ENCODE measurements at regions not wholly inside any gene's neighbourhood (a gene's known extent, or its start where the extent isn't known, plus 50 kb on each side); places are given as distances from the start of the nearest gene placed in this dataset.
A peak's percentile ranks its signal among the peaks of the same experiment; 100 is the strongest.

DNA sequence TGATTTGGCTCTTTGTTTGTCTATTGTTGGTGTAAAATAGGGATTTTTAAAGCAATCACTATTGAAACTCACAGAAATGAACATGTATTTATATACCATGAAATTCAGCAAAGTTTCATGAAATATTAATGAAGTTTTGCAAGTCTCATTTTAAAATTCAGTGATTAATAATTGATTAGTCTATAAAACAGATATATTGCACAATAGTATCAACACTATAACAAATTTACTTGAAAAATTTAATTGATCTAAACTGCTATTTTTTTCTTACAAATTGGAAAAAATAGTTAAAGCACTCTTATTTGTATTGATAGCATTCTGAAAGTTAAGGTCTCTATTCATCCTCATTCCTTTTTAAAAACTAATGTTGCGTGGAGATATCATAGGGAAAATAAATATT lies 121.0 kb upstream of the PCDH9 start:
- H3K9ac ChIP-seq (ENCODE audit: low read length), result no peak overlapping the region
- H3K9me3 ChIP-seq (ENCODE audit: low read length), result no peaks in the 10 kb centered on the region
- no peaks in the 10 kb centered on the region for H4K20me1 ChIP-seq (ENCODE audit: low read length)
- no peaks in the 10 kb centered on the region for H3F3A ChIP-seq (ENCODE audit: low read length, unreplicated experiment)
- POLR2A ChIA-PET (ENCODE audit: unreplicated experiment), result no interaction called here
- no peak for DNase-seq
- no peak for TF ChIP-seq EZH2phosphoT487 (IDR thresholded peaks at IDR 0.05; ENCODE audit: borderline replicate concordance, low read length)
- no peak overlapping the region for H3K4me3 ChIP-seq (ENCODE audit: low read length)
- no peaks in the 10 kb centered on the region for H3K79me2 ChIP-seq (ENCODE audit: low read length)
- BruUV-seq (replicated peaks), result no TSS peak
- no peak overlapping the region for H3K27ac ChIP-seq (ENCODE audit: low read length)
- no peak for ATAC-seq
- intact Hi-C loops (cut with micrococcal nuclease), result no loop called here
- no peak overlapping the region for H2AFZ ChIP-seq (ENCODE audit: low read length)
- H3K4me1 ChIP-seq (ENCODE audit: insufficient read depth, low read length), result no peaks in the 10 kb centered on the region
- no peaks in the 10 kb centered on the region for H3K27me3 ChIP-seq (ENCODE audit: low read length)
- no peaks in the 10 kb centered on the region for H3K36me3 ChIP-seq (ENCODE audit: low read depth, low read length)
- CTCF ChIA-PET, result no interaction called here
- no peaks in the 10 kb centered on the region for H3K9me2 ChIP-seq (replicated peaks; ENCODE audit: low read length)
- H3K4me2 ChIP-seq (ENCODE audit: low read length), result no peak overlapping the region

DNA sequence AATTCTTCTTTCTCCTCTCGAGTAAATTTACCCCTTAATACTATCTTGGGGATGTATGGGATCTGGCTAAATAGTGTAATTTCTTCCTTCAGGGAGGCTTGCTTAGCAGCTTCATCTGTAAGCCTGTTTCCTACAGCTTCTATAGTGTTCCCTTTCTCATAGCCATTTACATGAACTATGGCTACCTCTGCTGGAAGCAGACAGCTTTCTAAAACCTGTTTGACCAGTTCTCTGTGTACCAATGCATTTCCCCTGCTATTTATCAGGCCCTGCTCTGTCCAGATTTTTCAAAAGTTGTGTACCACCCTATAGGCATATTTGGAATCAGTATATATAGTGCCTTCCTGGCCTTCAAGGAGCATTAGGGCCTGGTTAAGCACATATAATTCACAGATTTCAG lies 113.6 kb upstream of the PCDH9 start:
- H2AFZ ChIP-seq (ENCODE audit: low read length), result no peak overlapping the region
- no peaks in the 10 kb centered on the region for H3K9me2 ChIP-seq (replicated peaks; ENCODE audit: low read length)
- intact Hi-C loops (cut with micrococcal nuclease), result no loop called here
- ChIA-PET CTCF (no interaction called here), POLR2A (ENCODE audit: unreplicated experiment) (no interaction called here)
- no peaks in the 10 kb centered on the region for H3K79me2 ChIP-seq (ENCODE audit: low read length)
- no peak overlapping the region for H3K4me3 ChIP-seq (ENCODE audit: low read length)
- no peaks in the 10 kb centered on the region for H3F3A ChIP-seq (ENCODE audit: low read length, unreplicated experiment)
- no TSS peak for BruUV-seq (replicated peaks)
- no peak overlapping the region for H3K4me2 ChIP-seq (ENCODE audit: low read length)
- H3K27ac ChIP-seq (ENCODE audit: low read length), result no peak overlapping the region
- H3K9ac ChIP-seq (ENCODE audit: low read length), result no peak overlapping the region
- no peaks in the 10 kb centered on the region for H3K36me3 ChIP-seq (ENCODE audit: low read depth, low read length)
- no peaks in the 10 kb centered on the region for H4K20me1 ChIP-seq (ENCODE audit: low read length)
- H3K9me3 ChIP-seq (ENCODE audit: low read length), result no peaks in the 10 kb centered on the region
- no peaks in the 10 kb centered on the region for H3K27me3 ChIP-seq (ENCODE audit: low read length)
- DNase-seq, result peak; percentile 57
- H3K4me1 ChIP-seq (ENCODE audit: insufficient read depth, low read length), result no peaks in the 10 kb centered on the region
- ATAC-seq, result peak; percentile 53
- TF ChIP-seq, protein P1, sequence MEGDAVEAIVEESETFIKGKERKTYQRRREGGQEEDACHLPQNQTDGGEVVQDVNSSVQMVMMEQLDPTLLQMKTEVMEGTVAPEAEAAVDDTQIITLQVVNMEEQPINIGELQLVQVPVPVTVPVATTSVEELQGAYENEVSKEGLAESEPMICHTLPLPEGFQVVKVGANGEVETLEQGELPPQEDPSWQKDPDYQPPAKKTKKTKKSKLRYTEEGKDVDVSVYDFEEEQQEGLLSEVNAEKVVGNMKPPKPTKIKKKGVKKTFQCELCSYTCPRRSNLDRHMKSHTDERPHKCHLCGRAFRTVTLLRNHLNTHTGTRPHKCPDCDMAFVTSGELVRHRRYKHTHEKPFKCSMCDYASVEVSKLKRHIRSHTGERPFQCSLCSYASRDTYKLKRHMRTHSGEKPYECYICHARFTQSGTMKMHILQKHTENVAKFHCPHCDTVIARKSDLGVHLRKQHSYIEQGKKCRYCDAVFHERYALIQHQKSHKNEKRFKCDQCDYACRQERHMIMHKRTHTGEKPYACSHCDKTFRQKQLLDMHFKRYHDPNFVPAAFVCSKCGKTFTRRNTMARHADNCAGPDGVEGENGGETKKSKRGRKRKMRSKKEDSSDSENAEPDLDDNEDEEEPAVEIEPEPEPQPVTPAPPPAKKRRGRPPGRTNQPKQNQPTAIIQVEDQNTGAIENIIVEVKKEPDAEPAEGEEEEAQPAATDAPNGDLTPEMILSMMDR (conservative IDR thresholded peaks at IDR 0.05; ENCODE audit: low read depth, low read length), result no peak
- TF ChIP-seq EZH2 (IDR thresholded peaks at IDR 0.05; ENCODE audit: low read length, unreplicated experiment) (no peak), EZH2phosphoT487 (IDR thresholded peaks at IDR 0.05; ENCODE audit: borderline replicate concordance, low read length) (no peak)

DNA sequence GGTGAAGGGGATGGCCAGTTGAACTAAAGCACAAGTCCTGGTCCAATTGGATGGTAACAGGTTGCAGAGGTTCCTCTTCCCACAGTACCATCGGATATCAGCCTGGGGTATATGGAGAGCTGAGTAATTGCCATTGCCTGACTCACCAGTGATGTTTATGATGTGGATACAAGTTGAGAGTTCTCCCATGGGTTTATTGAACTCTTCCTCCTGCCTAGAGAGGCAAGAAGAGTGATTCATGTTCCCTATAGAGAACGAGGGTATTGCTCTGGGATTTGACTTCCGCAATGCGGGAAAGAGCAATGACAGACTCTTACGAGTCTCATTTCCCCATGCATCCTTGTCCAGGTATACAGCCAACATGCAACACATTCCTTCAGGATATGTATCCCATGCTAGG lies 111.3 kb upstream of the PCDH9 start:
- Histone ChIP-seq H3K4me3 (ENCODE audit: low read length) (no peak overlapping the region), H3K4me2 (ENCODE audit: low read length) (no peak overlapping the region), H3K9me2 (replicated peaks; ENCODE audit: low read length) (no peaks in the 10 kb centered on the region), H3K9ac (ENCODE audit: low read length) (no peak overlapping the region), H3F3A (ENCODE audit: low read length, unreplicated experiment) (no peaks in the 10 kb centered on the region), H3K9me3 (ENCODE audit: low read length) (no peaks in the 10 kb centered on the region), H3K27me3 (ENCODE audit: low read length) (no peaks in the 10 kb centered on the region), H4K20me1 (ENCODE audit: low read length) (no peaks in the 10 kb centered on the region), H3K79me2 (ENCODE audit: low read length) (no peaks in the 10 kb centered on the region), H3K27ac (ENCODE audit: low read length) (no peak overlapping the region), H3K4me1 (ENCODE audit: insufficient read depth, low read length) (no peaks in the 10 kb centered on the region), H3K36me3 (ENCODE audit: low read depth, low read length) (no peaks in the 10 kb centered on the region), H2AFZ (ENCODE audit: low read length) (no peak overlapping the region)
- DNase-seq, result peak; percentile 2
- CTCF ChIA-PET, result interaction anchor here (0.6 kb wide), 1 partner anchor 1586 kb away, joined by 8 read pairs; no protein-coding TSS in a partner anchor
- no peak for ATAC-seq
- POLR2A ChIA-PET (ENCODE audit: unreplicated experiment), result no interaction called here
- no peak for TF ChIP-seq EZH2phosphoT487 (IDR thresholded peaks at IDR 0.05; ENCODE audit: borderline replicate concordance, low read length)
- intact Hi-C loops (cut with micrococcal nuclease), result no loop called here
- no TSS peak for BruUV-seq (replicated peaks)

GRCh38 chr13:67330149-67330548 lies 100.0 kb upstream of the PCDH9 start:
- Histone ChIP-seq H3K27me3 (ENCODE audit: low read length) (no peaks in the 10 kb centered on the region), H3K9me3 (ENCODE audit: low read length) (no peaks in the 10 kb centered on the region), H3K27ac (ENCODE audit: low read length) (no peak overlapping the region), H3K9me2 (replicated peaks; ENCODE audit: low read length) (no peaks in the 10 kb centered on the region), H4K20me1 (ENCODE audit: low read length) (no peaks in the 10 kb centered on the region), H3K9ac (ENCODE audit: low read length) (no peak overlapping the region), H3K36me3 (ENCODE audit: low read depth, low read length) (no peaks in the 10 kb centered on the region), H3K4me1 (ENCODE audit: insufficient read depth, low read length) (no peaks in the 10 kb centered on the region), H3K79me2 (ENCODE audit: low read length) (no peaks in the 10 kb centered on the region), H2AFZ (ENCODE audit: low read length) (no peak overlapping the region), H3F3A (ENCODE audit: low read length, unreplicated experiment) (no peaks in the 10 kb centered on the region), H3K4me3 (ENCODE audit: low read length) (no peak overlapping the region), H3K4me2 (ENCODE audit: low read length) (no peak overlapping the region)
- ChIA-PET CTCF (no interaction called here), POLR2A (ENCODE audit: unreplicated experiment) (no interaction called here)
- BruUV-seq (replicated peaks), result no TSS peak
- TF ChIP-seq EZH2phosphoT487 (IDR thresholded peaks at IDR 0.05; ENCODE audit: borderline replicate concordance, low read length), result no peak
- TF ChIP-seq, protein P1 (conservative IDR thresholded peaks at IDR 0.05; ENCODE audit: low read depth, low read length), result no peak
- TF ChIP-seq EZH2 (IDR thresholded peaks at IDR 0.05; ENCODE audit: low read length, unreplicated experiment), result no peak
- no peak for ATAC-seq
- intact Hi-C loops (cut with micrococcal nuclease), result no loop called here
- DNase-seq, result no peak

Measured in PC-3 (cell line).